ENCODE measurements at regions not wholly inside any gene's neighbourhood (a gene's known extent, or its start where the extent isn't known, plus 50 kb on each side); places are given as distances from the start of the nearest gene placed in this dataset.

DNA sequence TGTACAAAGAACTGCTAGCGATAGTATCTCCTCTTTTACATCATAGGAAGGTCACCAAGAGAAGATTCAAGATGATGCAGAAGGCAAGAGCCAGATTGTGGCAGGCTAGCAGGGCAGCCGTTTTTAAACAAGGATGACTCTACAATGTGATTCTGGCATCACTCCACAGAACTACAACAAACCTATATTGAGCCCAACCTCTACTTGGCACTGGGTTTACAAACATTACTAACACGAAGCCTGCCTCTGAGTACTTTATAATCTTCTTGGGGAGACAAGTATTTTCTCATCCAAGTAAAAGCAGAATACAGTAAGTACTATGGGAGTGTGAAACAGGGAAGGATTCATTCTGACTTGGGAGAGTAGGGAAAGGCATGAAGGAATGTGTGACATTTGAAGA, 448.6 kb downstream of the ZNF608 start:
- DNase-seq, result no peak

DNA sequence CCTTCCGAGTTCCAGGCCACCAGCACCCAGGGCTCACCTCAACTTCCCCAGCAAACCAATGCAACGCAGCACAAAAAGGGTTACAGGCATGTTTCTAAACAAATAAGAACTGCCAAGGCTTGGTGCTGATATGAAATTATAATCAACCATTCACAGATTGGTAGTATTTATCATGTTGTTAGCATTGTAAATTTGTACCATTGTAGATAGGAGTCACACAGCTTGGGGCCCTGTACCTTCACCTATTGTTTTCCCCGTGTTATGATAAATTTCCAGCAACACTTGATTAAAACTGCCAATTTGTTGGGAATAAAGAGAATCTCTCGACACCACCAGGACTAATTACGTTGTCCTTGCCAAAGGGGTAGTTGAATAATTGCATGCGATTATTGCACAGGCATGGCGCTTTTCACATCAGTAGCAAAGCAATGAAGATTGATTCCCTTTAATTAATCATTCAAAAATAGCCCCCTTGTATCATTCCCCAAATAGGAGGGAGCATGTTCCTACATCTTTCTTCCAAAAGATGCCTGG, 454.1 kb downstream of the ZNF608 start:
- DNase-seq, result no peak

DNA sequence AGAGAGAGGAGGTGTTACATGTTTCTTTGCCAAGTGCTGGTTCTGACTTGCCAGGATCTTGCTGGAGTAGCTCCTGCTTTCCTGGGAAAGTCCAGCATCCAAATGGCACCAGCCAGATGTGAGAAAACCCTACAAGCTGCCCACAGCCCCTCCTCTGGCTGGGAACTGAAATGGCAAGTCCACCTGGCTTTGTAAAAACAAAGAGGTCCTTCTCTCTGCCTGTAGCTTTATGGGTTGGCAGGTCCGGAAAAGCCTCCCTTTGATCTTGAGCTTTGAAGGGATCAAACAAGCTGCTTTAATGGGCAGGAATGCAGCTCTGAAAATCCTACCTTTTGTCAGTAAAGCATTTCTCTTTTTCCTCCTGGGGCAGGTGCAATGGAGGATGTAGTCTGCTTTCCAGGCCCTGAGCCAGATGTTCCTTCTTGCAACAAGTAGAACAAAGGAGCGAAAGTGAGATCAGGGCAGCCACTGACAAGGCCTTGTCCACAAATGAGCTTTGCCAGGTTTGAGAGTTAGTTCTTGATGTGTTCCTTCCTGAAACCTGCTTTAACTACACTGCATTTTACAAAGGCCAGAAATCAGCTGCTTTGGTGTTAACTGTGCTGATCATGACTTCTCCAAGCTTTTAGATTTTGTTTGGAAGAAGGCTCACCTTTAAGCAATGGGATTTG, 456.7 kb downstream of the ZNF608 start:
- no peak for DNase-seq

DNA sequence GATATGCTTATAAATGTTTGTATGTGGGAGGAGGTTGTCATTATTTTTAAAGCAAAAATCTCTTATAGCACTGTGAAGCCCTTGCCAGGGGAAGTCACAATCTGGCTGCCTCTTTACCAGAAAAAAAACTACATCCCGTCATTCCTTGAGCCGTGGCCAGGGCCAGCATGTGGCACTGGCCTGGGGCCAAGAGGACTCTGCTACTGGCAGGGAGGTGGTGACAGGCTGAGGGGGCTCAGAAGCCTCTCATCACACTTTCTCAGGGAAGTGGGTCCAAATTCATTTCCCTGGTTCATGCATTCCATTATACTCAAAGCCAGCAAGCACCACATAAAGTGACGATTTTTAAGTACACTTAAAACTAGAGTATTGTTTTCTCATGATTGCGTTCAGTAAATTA, 457.3 kb downstream of the ZNF608 start:
- DNase-seq, result no peak

DNA sequence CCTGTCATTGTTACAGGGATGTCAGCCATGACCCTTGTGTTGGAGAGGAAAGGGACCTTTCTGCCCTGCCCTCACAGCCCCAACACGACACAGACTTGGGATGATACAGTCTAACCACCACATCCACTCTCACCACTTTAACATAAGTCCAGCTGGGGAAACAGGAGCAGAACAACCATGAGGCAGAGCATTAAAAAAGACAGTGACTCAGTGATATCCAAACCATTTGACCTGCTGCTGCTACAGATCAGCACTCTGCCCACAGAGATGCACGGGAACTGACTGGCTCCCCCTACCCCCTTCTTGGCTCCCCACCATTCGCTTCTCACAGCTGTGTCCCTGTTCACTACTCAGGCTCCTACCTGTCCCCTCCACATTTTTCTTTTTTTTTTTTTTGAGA, 458.6 kb downstream of the ZNF608 start:
- DNase-seq, result no peak

DNA sequence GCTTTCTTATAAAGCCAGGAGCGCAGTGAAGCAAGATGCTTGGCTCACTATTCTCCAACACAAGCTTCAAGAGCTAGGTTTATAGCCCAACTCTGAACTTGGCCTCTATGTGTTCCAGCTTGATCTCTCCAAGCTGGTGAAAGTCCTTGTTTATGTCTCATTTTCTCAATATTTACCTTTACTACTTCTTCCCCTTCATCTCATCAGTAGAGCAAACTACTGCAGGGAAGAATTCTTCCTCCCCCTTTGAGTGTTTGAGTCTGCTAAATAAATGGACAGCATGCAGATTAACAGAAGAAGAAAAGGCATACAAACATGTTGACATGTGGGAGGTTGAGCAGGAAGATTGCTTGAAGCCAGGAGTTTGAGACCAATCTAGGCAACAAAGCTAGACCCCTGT, 460.7 kb downstream of the ZNF608 start:
- DNase-seq, result no peak

DNA sequence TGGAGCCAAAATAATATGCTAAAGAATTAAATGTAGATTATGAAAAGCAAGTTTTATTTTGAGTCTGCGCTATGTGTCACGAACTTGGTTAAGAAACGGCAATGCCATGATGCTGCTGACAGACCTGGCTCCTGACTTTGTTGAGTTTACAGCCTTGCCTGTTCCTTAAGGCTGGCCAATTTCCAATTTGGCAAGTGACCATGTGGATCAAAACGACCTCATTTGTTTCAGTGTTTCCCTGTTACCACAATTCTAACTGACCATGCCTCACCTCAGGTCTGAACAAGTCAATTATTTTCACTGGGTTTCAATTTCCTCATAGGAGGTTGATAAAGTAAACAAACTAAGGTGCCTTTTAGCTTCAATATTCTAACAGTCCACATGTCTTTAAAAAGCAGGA, 461.4 kb downstream of the ZNF608 start:
- no peak for DNase-seq

DNA sequence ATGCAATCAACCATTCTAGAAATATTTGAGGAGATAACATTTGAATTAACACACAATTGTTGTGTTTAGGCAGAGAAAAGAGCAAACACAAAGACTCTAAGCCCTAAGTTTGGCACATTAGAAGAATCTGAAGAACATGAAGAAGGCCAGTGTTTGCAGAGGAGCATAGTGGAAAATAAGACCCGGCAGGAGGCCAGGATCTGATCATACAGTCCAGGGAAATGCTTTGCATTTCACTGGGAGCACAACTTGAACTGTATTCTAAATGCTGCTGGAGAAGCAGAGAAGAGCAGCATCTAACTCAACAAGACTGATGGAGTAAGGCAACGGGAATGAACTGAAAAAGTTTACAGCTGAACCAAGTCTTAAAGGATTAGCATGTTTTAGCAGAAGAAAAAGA, 463.4 kb downstream of the ZNF608 start:
- no peak for DNase-seq

DNA sequence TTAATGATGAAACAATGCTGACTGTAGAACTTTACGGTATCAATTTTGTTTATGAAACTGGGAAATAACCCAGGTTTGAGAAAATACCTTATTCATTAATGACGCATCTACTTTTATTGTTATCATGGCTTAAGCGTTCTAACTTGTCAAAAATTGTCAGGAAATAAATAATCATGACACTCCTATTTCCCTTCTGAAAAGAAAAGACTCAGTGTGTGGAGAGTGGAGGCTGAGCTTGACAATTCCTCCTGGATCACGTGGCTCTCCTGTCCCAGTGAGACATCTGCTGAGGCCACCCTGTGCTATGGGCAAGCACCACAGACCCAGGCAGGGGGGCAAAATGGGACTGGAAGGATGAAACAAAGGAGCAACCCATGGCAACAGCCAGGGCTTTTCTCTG, 466.4 kb downstream of the ZNF608 start:
- no peak for DNase-seq

DNA sequence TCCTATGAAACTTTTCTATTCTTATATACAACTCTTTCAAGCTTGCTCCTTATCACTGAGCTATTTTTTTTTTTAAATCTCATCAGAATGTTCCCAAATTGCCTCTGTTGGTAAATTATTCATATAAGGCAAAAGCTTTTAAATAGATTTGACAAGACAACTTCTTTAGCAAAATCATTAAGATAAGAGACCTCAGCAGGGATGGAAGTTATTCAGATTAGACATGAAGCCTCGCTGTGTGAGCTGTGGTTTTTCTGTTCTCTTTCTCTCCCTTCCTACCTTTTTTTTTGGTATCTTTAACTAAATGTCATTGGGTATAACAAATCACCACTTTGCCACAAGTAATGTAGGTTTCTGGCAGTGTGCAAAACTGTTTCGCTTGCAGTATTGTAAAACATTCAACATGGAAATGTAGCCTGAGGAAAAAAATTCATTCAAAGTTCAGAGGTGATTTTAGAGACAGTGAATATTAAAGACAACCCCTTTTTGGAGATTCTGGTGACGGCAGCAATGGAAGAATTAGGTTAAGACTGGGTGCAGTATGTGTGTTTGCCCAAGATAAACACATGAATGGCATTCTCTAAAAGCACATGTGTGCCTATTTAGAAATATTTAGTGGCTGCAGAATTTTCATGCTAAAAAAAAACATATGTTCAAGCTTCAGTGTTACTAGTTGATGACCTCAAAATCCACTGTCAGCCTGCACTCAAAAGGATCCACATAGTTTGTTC, 467.1 kb downstream of the ZNF608 start:
- no peak for DNase-seq

DNA sequence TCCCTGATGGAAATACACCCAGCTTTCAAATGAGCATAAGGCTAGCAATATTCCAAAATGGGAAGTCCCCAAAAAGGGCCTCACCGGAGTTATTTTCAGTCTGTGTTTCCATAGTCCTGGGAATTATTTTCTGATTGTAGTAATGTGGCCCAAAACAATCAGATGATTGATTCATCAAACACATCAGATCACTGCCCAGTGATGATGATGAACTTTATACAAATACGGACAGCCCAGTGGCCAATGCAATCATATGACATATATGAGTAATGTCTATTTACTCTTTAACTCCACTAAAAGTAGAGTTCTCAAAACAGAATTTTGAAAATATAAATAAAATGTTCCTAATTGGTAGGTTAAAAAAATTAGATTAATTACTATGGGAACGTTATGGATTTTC, 467.8 kb downstream of the ZNF608 start:
- no peak for DNase-seq

DNA sequence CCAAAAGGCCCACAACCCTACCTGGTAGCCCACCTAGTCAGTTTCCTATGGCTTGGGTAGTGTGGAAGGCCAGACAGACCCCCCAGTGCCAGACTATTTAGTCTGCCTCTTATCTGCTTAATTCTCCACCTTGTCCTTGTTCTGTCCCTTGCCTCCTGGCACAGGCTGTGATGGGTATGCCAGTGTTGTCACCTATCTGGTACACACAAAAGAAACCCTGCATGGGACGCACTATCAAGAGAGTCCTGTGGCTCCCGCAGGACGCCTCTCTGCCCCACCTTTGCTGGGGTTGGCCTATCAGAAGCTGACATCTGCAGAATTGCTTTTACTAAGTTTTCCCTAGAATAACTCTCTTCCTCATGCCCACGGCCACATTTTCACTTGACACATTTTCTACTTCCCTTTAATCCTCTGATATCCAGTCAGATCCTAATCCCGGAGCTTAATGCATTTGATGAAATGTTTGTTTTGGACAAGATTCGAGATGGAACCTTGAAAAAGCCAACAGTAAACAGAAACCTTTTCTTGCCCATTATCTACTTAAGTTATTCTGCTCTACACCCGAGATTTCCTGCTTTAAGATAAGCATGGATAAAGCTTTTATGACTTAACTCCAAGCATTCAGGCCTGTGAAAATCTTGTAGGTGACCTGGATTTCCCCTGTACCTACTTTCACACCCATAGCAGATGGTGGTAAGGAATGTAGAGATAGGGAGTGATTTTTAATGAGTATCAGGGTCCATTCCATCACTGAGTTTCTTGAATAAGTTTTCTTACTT, 468.5 kb downstream of the ZNF608 start:
- no peak for DNase-seq

DNA sequence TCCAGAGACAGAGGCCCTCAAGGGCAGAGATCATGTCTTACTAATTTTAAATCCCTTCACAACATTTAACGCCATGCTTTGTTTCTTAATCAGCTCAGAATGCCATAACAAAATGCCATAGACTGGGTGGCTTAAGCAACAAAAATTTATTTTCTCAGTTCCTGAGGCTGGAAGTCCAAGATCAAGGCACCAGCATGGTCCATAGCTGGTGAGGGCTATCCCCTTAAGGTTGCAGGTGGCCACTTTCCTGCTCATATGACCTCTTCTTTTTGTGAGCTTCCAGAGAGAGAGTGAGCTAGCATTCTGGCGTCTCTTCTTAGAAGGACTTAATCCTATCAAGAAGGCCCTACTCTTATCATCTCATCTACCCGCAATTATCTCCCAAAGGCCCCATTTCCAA, 470.3 kb downstream of the ZNF608 start:
- DNase-seq, result no peak

DNA sequence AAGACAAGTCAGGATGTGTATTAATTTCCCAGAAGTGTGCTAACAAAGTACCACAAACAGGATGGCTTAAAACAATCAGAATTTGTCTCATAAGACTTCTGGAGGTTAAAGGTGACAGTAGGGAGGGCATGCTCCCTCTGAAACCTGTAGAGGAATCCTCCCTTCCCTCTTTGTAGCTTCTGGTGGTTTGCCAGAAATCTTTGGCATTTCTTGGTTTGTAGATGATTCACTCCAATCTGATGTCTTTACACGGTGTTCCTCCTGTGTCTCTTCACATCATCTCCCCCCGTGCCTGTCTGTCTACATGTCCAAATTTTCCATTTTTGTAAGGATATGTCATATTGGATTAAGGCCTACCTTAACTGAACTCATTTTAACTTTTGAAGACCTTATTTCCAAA, 471.5 kb downstream of the ZNF608 start:
- DNase-seq, result no peak

DNA sequence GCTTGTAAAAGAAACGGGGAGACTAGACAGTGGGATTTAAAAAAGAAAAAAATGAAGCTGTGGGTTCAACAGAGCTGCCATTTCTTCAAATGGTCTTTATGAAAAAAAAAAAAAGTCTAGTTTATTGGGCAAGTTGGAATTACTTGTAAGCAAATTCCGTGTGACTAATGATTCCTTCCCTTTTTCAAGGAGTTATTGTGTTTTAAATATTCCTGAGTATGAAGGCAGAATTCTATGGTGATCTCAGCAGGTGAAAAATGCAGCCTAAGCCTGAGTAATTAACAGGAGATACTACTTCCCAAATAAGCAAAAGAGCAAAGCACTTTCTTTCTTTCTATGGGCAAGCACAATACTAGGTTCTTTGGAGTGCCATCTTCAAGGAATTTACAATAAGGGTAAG, 481.9 kb downstream of the ZNF608 start:
- DNase-seq, result no peak

DNA sequence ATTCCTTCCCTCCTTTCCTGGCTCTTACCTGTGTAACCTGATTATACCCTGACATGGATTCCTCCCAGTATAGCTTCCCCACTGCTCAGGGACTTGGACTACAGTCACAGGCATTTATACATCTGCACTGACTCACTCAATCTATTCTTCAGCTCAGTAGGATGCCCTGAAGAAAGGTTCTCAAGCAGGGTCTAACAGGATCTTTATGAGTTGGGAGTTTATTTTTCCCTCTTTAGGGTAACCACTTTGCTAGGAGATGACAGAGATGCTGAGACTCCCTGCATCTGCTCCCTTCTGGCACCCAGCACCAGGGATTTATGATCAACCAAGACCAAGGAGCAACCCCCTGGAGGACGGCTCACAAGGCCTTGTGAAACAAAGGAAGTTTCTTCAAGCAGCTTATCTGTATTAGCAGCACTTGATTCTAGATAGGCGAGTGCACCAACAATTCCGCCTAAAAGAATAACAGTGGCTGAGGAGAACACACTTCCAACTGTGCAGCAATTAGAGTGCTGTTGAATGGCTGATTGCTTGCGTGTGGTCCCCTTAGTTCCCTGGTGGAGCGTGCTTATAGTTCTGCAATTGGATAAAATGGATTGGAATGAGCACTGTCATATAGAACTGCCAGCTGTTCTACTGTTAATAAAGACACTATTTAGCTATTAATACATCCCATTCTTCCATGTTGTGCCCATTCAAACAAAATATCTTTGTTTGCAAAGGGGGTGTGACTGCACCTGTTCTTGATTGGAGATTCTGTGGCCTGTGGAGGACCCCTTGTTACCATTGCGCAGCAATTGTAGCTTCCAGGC, 482.6 kb downstream of the ZNF608 start:
- DNase-seq, result no peak

DNA sequence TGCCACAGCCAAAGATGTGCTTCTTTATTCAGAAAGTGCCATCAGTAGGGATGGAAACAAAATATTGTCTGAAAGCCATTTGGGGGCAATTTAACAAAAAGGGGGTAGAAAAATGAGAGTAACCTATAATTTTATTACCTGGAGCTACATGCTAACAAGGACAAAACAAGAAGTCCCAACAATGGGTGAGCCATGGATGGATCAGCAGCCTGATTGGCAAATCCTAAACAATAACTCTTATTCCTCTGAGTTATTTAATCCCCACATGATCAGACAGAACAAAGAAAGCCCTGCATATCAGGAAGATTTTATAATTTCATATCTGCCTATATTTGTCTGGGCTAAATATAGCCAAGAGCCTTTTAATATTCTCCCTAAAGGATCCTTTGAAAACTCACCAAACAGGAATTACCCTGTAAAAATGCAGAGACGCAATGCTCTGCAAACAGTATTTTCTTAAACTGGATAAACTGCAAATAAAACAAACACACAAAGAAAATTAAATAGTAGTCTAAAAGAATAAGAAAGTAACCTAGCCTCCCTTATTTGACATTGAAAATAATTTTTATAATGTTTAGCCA, 483.4 kb downstream of the ZNF608 start:
- DNase-seq, result no peak

DNA sequence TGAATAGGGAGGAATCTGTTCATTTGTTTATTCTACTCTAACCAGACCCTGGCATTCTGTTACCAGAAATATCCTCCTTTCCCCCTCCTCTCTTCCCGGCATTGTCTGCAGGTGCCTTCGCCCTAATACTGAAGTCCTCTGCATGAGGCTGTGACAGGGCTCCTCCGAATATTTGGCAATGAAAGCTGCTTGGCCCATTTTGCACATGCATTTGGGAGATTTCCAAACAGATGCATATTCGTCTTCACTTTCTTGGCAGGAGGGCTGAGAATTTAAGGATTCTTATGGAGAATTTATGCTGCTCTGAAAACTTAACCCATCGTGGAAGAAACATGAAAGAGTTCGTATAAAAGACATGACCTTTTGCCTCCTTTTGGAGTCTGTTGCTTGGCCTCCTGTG, 484.0 kb downstream of the ZNF608 start:
- DNase-seq, result no peak

DNA sequence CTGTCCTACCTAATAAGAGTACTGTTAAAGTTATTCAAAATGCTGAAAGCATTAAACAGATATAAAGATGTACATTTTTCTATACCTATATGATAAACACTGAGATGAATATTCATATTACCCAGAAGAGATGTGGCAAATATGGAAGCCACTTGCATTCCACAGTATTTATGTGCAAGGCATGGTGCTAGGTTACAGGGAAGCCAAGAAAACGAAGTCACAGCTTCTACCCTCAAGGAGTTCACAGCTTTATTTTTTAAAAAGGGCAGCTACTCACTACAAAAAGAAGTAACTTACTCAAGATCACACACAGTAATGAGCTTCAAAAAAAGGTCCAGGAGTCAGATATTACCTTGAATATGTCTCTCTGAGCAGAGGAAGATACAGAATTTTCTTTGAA, 484.6 kb downstream of the ZNF608 start:
- no peak for DNase-seq

DNA sequence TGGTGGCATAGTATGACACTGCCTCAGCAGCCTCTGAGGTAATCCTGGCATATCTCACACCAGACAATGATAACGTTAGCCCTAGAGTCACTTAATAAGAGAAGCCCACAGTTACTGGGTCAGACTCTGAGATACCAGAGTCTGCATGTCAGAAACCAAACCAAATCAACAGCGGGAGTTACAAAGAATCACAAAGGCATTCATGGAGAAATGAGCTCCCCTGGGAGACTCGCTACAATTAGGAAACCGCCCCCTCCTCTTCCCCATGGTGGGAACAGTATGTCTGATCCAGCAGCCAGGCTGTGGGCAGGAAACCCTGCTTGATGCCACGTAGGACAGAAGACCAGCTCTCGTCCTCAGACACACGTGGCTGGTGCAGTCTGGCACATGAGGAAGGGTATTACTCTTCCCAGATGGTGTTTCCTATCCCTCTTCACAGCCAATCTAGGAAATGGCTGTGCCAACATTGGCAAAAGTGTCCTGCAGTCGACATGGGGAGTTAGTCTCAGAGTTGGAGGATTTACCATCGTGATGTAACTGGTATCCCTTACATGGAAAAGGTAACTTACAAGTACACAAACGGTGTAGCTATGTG, 485.4 kb downstream of the ZNF608 start:
- no peak for DNase-seq

DNA sequence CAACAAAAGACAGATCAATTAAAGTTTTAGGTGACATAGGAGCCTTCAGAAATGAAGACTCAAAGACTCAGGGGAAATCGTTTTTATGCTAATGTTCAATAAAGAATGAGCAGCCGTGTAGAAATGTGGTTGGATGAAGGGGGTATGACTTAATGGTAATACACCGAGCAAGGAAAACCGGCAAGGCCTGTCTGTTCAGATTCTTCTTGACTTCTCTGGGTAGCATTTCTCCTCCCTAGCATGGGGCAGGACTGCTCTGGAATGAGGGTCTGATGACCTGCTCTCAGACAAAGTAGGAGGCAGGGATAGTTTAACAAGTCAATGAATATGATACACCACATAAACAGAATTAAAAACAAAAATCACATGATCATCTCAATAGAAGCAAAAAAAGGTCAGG, 487.4 kb downstream of the ZNF608 start:
- no peak for DNase-seq

DNA sequence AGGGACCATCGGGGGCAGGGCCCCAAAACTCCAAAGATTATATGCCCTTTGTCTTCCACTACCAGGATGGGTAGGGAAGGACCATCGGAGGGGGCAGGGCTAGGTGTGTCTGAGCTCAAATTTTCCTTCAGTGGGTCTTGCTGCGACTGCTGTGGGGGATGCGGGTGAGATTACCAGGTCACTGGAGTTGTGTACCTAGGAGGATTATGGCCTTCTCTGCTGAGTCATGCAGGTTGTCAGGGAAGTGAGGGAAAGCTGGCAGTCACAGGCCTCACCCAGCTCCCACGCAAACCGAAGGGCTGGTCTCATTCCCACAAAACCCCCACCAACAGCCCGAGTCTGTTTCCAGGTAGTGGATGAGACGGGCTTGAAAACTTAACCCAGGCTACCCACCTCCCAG, 489.4 kb downstream of the ZNF608 start:
- no peak for DNase-seq
